ENCODE measurements at regions not wholly inside any gene's neighbourhood (a gene's known extent, or its start where the extent isn't known, plus 50 kb on each side); places are given as distances from the start of the nearest gene placed in this dataset.
"Not testable (repeated sequence)": the region's sequence is repeated elsewhere in the genome, so short reads cannot be mapped to it uniquely, and the experiment has no call there.

DNA sequence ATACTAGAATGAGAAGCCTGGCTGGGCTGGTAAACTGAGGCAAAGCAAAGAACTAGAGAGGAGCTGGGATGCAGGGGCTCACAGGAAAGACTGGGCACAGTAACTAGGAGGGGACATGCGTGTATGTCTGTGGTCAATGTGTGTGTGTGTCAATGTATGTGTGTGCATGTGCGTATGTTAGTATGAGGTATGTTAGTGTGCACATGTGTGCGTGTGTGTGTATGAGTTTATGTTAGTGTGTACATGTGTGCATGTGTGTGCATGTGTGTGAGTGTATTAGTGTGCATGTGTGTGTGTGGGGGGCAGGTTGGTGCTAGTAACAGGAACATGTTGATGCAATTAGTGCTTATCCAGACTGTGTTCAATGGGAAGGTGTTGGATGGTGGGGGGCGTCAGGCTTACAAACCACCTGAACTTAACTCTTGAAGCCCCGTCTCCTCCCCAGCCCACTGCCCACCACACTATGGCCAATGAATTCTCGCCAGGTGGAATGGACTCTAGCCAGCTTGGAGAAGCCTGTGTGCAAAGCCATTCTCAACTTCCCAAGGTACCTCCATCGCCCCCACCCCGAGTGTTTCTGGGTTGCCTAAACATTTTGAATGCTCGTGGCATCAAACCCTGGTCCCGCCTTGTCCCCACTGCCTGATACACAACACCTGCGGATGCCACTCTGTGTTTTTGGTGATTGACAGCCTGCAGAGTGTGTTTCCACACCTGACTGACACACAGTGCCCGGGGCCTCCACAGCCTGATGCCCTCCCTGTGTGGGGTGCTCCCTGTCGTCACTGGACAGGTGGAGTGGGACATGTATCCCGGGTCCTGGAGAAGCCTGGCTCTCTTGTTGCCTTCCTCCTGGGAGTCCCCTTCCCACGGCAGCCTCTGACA is 90.1 kb upstream of the ASB18 start:
- no peaks in the 10 kb centered on the region for H3K27me3 ChIP-seq (ENCODE audit: control insufficient read depth in 2 of 2, insufficient read depth in 1 of 2, low read length in 1 of 2)
- 93% methylated on average over 15 of the region's 15 CpGs for WGBS
- H3K9me3 ChIP-seq (ENCODE audit: control insufficient read depth in 2 of 2, insufficient read depth in 1 of 2, low read length in 1 of 2), result no peaks in the 10 kb centered on the region
- H3K36me3 ChIP-seq (ENCODE audit: control insufficient read depth in 2 of 2, insufficient read depth in 2 of 2, low read length in 1 of 2), result no peaks in the 10 kb centered on the region
- no peak overlapping the region for H3K4me3 ChIP-seq (ENCODE audit: low read length in 2 of 2)
- H3K4me1 ChIP-seq (ENCODE audit: control insufficient read depth in 2 of 2, insufficient read depth in 2 of 2, low read length in 2 of 2), result no peaks in the 10 kb centered on the region
- no peak for DNase-seq (ENCODE audit: low read depth in 6 of 9, low spot score in 9 of 9)
- H3K27ac ChIP-seq (ENCODE audit: low read depth in 1 of 2, low read length in 1 of 2), result no peak overlapping the region

DNA sequence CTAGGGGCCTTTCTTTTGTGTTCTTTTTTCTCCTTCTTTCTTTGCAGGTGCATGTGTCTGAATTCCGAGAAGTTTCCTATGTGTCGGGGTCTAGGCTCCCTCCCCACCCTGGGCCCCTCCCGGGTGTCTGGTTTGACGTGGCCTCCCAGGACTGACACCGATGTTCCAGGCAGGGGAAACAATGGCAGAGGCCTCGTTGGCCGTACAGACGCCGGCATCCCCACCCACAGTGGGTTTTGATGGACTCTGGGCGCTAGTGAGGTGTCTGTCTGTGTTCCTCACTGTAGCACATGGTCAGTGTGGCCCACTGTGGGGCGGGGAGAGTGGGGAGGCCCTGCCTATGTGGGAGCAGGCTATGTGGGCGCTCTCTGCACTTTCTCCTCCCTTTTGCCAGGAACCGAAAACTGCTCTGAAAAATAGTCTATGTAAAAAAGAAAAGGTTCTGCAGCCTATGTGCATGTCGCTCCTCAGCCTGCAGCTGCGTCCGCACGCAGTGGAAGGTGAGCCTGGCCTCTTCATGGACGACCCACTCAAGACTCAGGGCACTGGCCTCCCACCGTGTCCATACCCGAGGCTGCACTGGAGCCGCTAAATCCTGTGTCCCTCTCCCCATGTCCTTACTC is 90.9 kb upstream of the ASB18 start:
- no peak overlapping the region for H3K4me3 ChIP-seq (ENCODE audit: low read length in 2 of 2)
- H3K27me3 ChIP-seq (ENCODE audit: control insufficient read depth in 2 of 2, insufficient read depth in 1 of 2, low read length in 1 of 2), result no peaks in the 10 kb centered on the region
- H3K9me3 ChIP-seq (ENCODE audit: control insufficient read depth in 2 of 2, insufficient read depth in 1 of 2, low read length in 1 of 2), result no peaks in the 10 kb centered on the region
- H3K36me3 ChIP-seq (ENCODE audit: control insufficient read depth in 2 of 2, insufficient read depth in 2 of 2, low read length in 1 of 2), result no peaks in the 10 kb centered on the region
- WGBS, result 92% methylated on average over 21 of the region's 21 CpGs
- no peaks in the 10 kb centered on the region for H3K4me1 ChIP-seq (ENCODE audit: control insufficient read depth in 2 of 2, insufficient read depth in 2 of 2, low read length in 2 of 2)
- no peak overlapping the region for H3K27ac ChIP-seq (ENCODE audit: low read depth in 1 of 2, low read length in 1 of 2)
- no peak for DNase-seq (ENCODE audit: low read depth in 6 of 9, low spot score in 9 of 9)

DNA sequence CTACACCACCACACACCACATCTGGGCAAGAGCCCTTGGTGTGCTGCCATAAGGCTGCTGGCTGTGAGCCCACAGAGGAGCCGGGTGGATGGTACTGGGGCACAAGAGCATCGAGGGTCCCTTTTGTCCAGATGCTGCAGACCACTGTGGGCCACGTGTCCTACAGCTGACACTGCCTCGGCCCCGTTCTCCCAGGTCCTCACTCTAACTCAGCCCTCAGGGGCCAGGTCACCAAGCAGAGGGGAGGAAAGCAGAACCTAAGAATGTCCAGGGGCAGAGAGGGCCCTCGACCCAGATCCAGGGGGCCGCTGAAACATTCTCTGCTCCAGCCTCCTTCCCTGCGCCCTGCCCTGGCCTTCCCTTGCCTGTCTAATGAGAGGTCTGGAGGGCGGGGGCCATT is 91.7 kb upstream of the ASB18 start:
- Histone ChIP-seq H3K4me3 (ENCODE audit: low read length in 2 of 2) (no peak overlapping the region), H3K36me3 (ENCODE audit: control insufficient read depth in 2 of 2, insufficient read depth in 2 of 2, low read length in 1 of 2) (no peaks in the 10 kb centered on the region), H3K27me3 (ENCODE audit: control insufficient read depth in 2 of 2, insufficient read depth in 1 of 2, low read length in 1 of 2) (no peaks in the 10 kb centered on the region), H3K9me3 (ENCODE audit: control insufficient read depth in 2 of 2, insufficient read depth in 1 of 2, low read length in 1 of 2) (no peaks in the 10 kb centered on the region), H3K4me1 (ENCODE audit: control insufficient read depth in 2 of 2, insufficient read depth in 2 of 2, low read length in 2 of 2) (no peaks in the 10 kb centered on the region), H3K27ac (ENCODE audit: low read depth in 1 of 2, low read length in 1 of 2) (no peak overlapping the region)
- DNase-seq (ENCODE audit: low read depth in 6 of 9, low spot score in 9 of 9), result no peak
- WGBS, result 95% methylated on average over 9 of the region's 9 CpGs

DNA sequence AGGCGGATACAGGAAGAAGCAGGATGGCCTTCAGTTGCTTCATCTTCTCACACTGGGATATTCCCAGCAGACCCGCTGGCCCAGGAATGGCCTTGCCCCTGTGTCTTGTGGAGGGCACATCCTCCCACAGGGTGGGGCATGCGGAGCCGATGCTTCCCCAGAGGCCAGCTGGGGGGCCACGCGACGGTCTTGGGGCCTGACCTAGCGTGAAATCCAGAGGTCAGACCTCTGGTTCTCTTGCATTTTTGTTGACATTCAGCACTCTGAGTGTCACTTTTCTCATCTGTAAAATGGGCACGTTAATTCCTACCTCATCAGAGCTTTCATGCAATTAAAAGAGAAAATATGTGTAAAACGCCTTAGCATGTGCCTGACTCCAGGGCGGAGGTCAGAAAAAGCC is 92.1 kb upstream of the ASB18 start:
- DNase-seq (ENCODE audit: low read depth in 6 of 9, low spot score in 9 of 9); H3K4me1 ChIP-seq (ENCODE audit: control insufficient read depth in 2 of 2, insufficient read depth in 2 of 2, low read length in 2 of 2); H3K9me3 ChIP-seq (ENCODE audit: control insufficient read depth in 2 of 2, insufficient read depth in 1 of 2, low read length in 1 of 2); H3K27me3 ChIP-seq (ENCODE audit: control insufficient read depth in 2 of 2, insufficient read depth in 1 of 2, low read length in 1 of 2); H3K4me3 ChIP-seq (ENCODE audit: low read length in 2 of 2); H3K27ac ChIP-seq (ENCODE audit: low read depth in 1 of 2, low read length in 1 of 2); H3K36me3 ChIP-seq (ENCODE audit: control insufficient read depth in 2 of 2, insufficient read depth in 2 of 2, low read length in 1 of 2): not testable (repeated sequence)
- WGBS, result 93% methylated on average over 9 of the region's 11 CpGs

DNA sequence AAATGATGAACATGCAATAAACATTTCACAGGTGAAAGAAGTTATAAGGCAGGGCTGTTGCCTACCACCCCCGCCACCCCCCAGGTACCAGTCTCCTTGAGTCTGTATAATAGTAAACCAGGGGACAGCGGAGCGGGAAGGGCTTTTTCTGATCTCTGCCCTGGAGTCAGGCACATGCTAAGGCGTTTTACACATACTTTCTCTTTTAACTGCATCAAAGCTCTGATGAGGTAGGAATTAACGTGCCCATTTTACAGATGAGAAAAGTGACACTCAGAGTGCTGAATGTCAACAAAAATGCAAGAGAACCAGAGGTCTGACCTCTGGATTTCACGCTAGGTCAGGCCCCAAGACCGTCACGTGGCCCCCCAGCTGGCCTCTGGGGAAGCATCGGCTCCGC is 94.3 kb upstream of the ASB18 start:
- not testable (repeated sequence) for H3K9me3 ChIP-seq (ENCODE audit: control insufficient read depth in 2 of 2, insufficient read depth in 1 of 2, low read length in 1 of 2); H3K27ac ChIP-seq (ENCODE audit: low read depth in 1 of 2, low read length in 1 of 2); H3K36me3 ChIP-seq (ENCODE audit: control insufficient read depth in 2 of 2, insufficient read depth in 2 of 2, low read length in 1 of 2); DNase-seq (ENCODE audit: low read depth in 6 of 9, low spot score in 9 of 9); H3K4me3 ChIP-seq (ENCODE audit: low read length in 2 of 2); H3K27me3 ChIP-seq (ENCODE audit: control insufficient read depth in 2 of 2, insufficient read depth in 1 of 2, low read length in 1 of 2); H3K4me1 ChIP-seq (ENCODE audit: control insufficient read depth in 2 of 2, insufficient read depth in 2 of 2, low read length in 2 of 2)
- WGBS, result 98% methylated on average over 9 of the region's 10 CpGs

DNA sequence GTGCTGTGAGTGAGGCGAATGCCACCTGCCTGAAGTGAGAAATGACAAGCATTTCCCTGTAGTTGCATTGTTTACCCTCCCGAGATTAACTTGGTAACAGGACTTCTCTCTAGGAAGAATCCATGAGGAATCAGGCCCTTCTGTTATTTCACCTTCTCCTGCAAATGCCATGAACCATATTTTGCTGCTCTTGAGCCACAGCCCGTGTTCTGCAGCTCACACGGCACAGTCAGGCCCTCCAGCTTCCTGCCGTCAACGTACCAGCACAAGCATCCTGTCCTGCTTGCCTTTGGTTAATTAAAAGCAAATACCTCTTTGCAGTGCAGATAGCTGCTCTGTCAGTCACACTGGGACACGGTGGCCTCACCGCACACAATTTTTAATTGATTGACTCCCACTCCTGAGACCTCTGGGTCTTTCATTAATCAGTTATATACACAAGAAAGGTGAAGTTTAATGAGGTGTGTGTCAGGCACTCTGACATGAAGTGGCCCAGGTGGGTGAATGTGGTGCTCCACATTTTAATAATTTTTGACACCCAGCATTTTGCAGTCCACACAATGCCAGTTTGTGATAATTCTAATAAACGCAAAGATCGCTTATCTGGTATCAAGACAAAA is 95.3 kb upstream of the ASB18 start:
- no peaks in the 10 kb centered on the region for H3K4me1 ChIP-seq (ENCODE audit: control insufficient read depth in 2 of 2, insufficient read depth in 2 of 2, low read length in 2 of 2)
- H3K27me3 ChIP-seq (ENCODE audit: control insufficient read depth in 2 of 2, insufficient read depth in 1 of 2, low read length in 1 of 2), result no peaks in the 10 kb centered on the region
- H3K4me3 ChIP-seq (ENCODE audit: low read length in 2 of 2), result no peak overlapping the region
- no peak overlapping the region for H3K27ac ChIP-seq (ENCODE audit: low read depth in 1 of 2, low read length in 1 of 2)
- WGBS, result 38% methylated on average over 10 of the region's 10 CpGs
- H3K9me3 ChIP-seq (ENCODE audit: control insufficient read depth in 2 of 2, insufficient read depth in 1 of 2, low read length in 1 of 2), result no peaks in the 10 kb centered on the region
- no peak for DNase-seq (ENCODE audit: low read depth in 6 of 9, low spot score in 9 of 9)
- no peaks in the 10 kb centered on the region for H3K36me3 ChIP-seq (ENCODE audit: control insufficient read depth in 2 of 2, insufficient read depth in 2 of 2, low read length in 1 of 2)

DNA sequence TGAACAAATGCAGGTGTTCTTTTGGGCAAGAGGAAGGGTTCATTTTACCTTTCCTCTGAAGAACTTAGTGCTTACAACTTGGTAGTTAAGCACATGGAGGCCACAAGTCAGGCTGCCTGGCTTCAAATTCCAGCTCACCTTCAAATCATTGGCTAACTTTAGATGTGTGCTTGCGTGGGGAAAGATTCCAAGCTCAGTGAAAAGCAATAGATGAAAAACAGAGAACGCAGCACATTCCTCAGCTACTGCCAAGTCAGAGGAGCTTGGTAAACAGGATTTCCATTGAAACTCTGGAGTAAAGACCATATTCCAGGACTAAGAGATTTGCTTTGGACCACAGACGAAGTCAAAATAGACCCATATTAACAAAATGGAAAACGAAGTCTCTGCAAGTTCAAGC is 96.3 kb upstream of the ASB18 start:
- Histone ChIP-seq H3K9me3 (ENCODE audit: control insufficient read depth in 2 of 2, insufficient read depth in 1 of 2, low read length in 1 of 2) (no peaks in the 10 kb centered on the region), H3K4me1 (ENCODE audit: control insufficient read depth in 2 of 2, insufficient read depth in 2 of 2, low read length in 2 of 2) (no peaks in the 10 kb centered on the region), H3K27me3 (ENCODE audit: control insufficient read depth in 2 of 2, insufficient read depth in 1 of 2, low read length in 1 of 2) (peaks cover 0 to 7% of the 10 kb centered on the region in 2 donors), H3K27ac (ENCODE audit: low read depth in 1 of 2, low read length in 1 of 2) (no peak overlapping the region), H3K36me3 (ENCODE audit: control insufficient read depth in 2 of 2, insufficient read depth in 2 of 2, low read length in 1 of 2) (no peaks in the 10 kb centered on the region), H3K4me3 (ENCODE audit: low read length in 2 of 2) (no peak overlapping the region)
- DNase-seq (ENCODE audit: low read depth in 6 of 9, low spot score in 9 of 9), result no peak
- 96% methylated on average over 4 of the region's 4 CpGs for WGBS

DNA sequence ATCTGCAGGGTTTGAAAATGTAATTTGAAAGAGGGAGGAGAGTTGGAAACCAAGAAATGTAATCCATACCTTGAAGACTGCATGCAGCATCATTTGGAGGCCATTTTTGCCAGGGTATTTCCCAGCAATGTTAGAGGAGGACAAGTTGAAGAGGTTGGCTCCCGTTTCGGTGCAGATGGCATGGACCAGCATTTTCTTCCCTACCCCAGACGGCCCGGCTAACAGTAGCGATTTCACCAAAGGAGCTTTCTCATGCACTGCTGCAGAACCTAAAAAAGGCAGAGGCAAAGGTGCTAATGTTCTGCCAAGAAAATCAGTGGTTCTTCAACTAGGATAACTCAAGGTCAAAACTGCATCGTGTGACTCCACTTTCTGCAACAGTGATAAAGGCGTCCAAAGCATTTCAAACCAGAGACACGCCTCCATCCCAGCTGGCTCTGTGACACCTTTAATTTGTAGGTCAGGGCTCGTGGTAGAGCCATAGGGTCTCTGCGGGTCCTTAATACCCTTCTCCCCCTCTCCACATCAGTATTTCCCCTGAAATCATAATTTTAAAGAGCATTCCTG is 99.6 kb upstream of the ASB18 start:
- Histone ChIP-seq H3K4me3 (ENCODE audit: low read length in 2 of 2) (no peak overlapping the region), H3K27ac (ENCODE audit: low read depth in 1 of 2, low read length in 1 of 2) (no peak overlapping the region), H3K9me3 (ENCODE audit: control insufficient read depth in 2 of 2, insufficient read depth in 1 of 2, low read length in 1 of 2) (no peaks in the 10 kb centered on the region), H3K27me3 (ENCODE audit: control insufficient read depth in 2 of 2, insufficient read depth in 1 of 2, low read length in 1 of 2) (peaks cover 0 to 19% of the 10 kb centered on the region in 2 donors), H3K36me3 (ENCODE audit: control insufficient read depth in 2 of 2, insufficient read depth in 2 of 2, low read length in 1 of 2) (no peaks in the 10 kb centered on the region), H3K4me1 (ENCODE audit: control insufficient read depth in 2 of 2, insufficient read depth in 2 of 2, low read length in 2 of 2) (peaks cover 5 to 8% of the 10 kb centered on the region in 2 donors)
- DNase-seq (ENCODE audit: low read depth in 6 of 9, low spot score in 9 of 9), result no peak
- WGBS, result 94% methylated on average over 10 of the region's 10 CpGs
